Upper lobe of left lung (tissue), 4 donors: ENCODE measurements at regions not wholly inside any gene's neighbourhood (a gene's known extent, or its start where the extent isn't known, plus 50 kb on each side); places are given as distances from the start of the nearest gene placed in this dataset.

ENCODE experiments used
- EP300 ChIP-seq, 4 donors: sonication (generic); formaldehyde crosslinking; IDR thresholded peaks; one replicate each; pipeline ENCODE4 v1.5.1; 2017; ENCODE audit warnings: antibody characterized with exemption in 4 of 4, control low read depth in 2 of 4
- POLR2A ChIP-seq, 4 donors: fragments of 450-650 bp; IDR thresholded peaks; one replicate each; pipeline ENCODE4 v1.5.1; 2016 to 2017; ENCODE audit warnings: antibody characterized with exemption in 4 of 4, mild to moderate bottlenecking in 2 of 4
- POLR2AphosphoS5 ChIP-seq, 2 donors: sonication (generic); formaldehyde crosslinking; IDR thresholded peaks; one replicate each; pipeline ENCODE4 v1.5.1; 2017; ENCODE audit warnings: antibody characterized with exemption in 2 of 2
- TF ChIP-seq, protein P1 (sequence below), 6 experiments: fragments of 450-650 bp in 4 of 6; fragments of 200-600 bp in 2 of 6; sonication (generic) in 2 of 6; IDR thresholded peaks; one replicate each; pipeline ENCODE4 v1.5.1; 2016 to 2019; ENCODE audit warnings: antibody characterized with exemption in 6 of 6

DNA sequence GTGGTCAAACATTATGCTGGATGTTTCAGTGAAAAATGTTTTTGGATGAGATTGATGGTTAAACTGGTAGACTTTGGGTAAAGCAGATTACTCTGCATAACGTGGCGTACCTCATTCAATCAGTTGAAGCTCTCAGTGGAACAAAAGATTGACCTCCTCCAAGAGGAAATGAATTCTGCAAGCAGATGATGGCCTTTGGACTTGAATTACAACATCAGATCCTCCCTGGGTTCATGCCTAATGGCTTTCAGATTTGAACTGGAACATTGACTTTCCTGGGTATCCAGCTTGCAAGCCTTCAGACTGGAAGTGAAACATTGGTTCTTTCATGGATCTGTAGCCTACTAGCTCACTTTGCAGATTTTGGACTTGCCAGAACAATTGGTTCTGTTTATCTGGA is 169.3 kb upstream of the MALRD1 start:
- no peak for TF ChIP-seq EP300 (IDR thresholded peaks at IDR 0.05)
- TF ChIP-seq, protein P1, sequence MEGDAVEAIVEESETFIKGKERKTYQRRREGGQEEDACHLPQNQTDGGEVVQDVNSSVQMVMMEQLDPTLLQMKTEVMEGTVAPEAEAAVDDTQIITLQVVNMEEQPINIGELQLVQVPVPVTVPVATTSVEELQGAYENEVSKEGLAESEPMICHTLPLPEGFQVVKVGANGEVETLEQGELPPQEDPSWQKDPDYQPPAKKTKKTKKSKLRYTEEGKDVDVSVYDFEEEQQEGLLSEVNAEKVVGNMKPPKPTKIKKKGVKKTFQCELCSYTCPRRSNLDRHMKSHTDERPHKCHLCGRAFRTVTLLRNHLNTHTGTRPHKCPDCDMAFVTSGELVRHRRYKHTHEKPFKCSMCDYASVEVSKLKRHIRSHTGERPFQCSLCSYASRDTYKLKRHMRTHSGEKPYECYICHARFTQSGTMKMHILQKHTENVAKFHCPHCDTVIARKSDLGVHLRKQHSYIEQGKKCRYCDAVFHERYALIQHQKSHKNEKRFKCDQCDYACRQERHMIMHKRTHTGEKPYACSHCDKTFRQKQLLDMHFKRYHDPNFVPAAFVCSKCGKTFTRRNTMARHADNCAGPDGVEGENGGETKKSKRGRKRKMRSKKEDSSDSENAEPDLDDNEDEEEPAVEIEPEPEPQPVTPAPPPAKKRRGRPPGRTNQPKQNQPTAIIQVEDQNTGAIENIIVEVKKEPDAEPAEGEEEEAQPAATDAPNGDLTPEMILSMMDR (IDR thresholded peaks at IDR 0.05) = no peak
- no peak for TF ChIP-seq POLR2A (IDR thresholded peaks at IDR 0.05)
- no peak for TF ChIP-seq POLR2AphosphoS5 (IDR thresholded peaks at IDR 0.05)
